ENCODE measurements at regions not wholly inside any gene's neighbourhood (a gene's known extent, or its start where the extent isn't known, plus 50 kb on each side); places are given as distances from the start of the nearest gene placed in this dataset.

GRCh38 chr14:71636076-71636475 is 296.2 kb upstream of the RGS6 start:
- intact Hi-C loops (cut with DNase I; ENCODE audit: low total_unique reads) = no loop called here
- TF ChIP-seq POLR2A (IDR thresholded peaks at IDR 0.05) (no peak), POLR2AphosphoS5 (IDR thresholded peaks at IDR 0.05) (no peak), EP300 (IDR thresholded peaks at IDR 0.05; ENCODE audit: low read depth) (no peak), CTCF (IDR thresholded peaks at IDR 0.05) (no peak)

GRCh38 chr14:71636820-71637471 is 295.3 kb upstream of the RGS6 start:
- no peak overlapping the region for H3K27ac ChIP-seq
- no peak for DNase-seq
- H3K36me3 ChIP-seq = no peaks in the 10 kb centered on the region
- H3K4me1 ChIP-seq = no peaks in the 10 kb centered on the region
- in situ Hi-C loops (cut with MboI; ENCODE audit: low pct_ligation_motif_present in 1 of 4, low pct_unique_long_range_greater_than_20kb in 1 of 4, low sequenced_read_pairs in 3 of 4) (no loop called here), intact Hi-C loops (cut with DNase I; ENCODE audit: low total_unique reads) (no loop called here)
- no peak overlapping the region for H3K4me3 ChIP-seq
- TF ChIP-seq POLR2A (IDR thresholded peaks at IDR 0.05) (no peak), EP300 (IDR thresholded peaks at IDR 0.05; ENCODE audit: low read depth) (no peak), CTCF (IDR thresholded peaks at IDR 0.05) (no peak), POLR2AphosphoS5 (IDR thresholded peaks at IDR 0.05) (no peak)
- no peaks in the 10 kb centered on the region for H3K27me3 ChIP-seq
- WGBS, 2 donors (ENCODE audit: low coverage in 1 of 2) = 83 to 87% methylated on average over 14 of the region's 14 CpGs
- peaks cover 0 to 4% of the 10 kb centered on the region in 2 donors for H3K9me3 ChIP-seq

More at GRCh38 chr14:71636076-71636475, 296.2 kb upstream of the RGS6 start:
- Histone ChIP-seq H3K4me3 (no peak overlapping the region), H3K27ac (no peak overlapping the region), H3K4me1 (no peaks in the 10 kb centered on the region), H3K9me3 (peaks cover 0 to 4% of the 10 kb centered on the region in 2 donors), H3K27me3 (no peaks in the 10 kb centered on the region), H3K36me3 (no peaks in the 10 kb centered on the region)
- in situ Hi-C loops (cut with MboI; ENCODE audit: low pct_ligation_motif_present in 1 of 4, low pct_unique_long_range_greater_than_20kb in 1 of 4, low sequenced_read_pairs in 3 of 4) = no loop called here
- DNase-seq = no peak

GRCh38 chr14:71638523-71639196 is 293.6 kb upstream of the RGS6 start:
- no peak overlapping the region for H3K4me3 ChIP-seq
- H3K27ac ChIP-seq = no peak overlapping the region
- DNase-seq = no peak
- peaks cover 0 to 7% of the 10 kb centered on the region in 2 donors for H3K9me3 ChIP-seq
- H3K4me1 ChIP-seq = no peaks in the 10 kb centered on the region
- WGBS, 2 donors (ENCODE audit: low coverage in 1 of 2) = 88% methylated on average over 3 of the region's 3 CpGs
- H3K36me3 ChIP-seq = no peaks in the 10 kb centered on the region
- intact Hi-C loops (cut with DNase I; ENCODE audit: low total_unique reads) = no loop called here
- in situ Hi-C loops (cut with MboI; ENCODE audit: low pct_ligation_motif_present in 1 of 4, low pct_unique_long_range_greater_than_20kb in 1 of 4, low sequenced_read_pairs in 3 of 4) = no loop called here
- no peak for TF ChIP-seq CTCF (IDR thresholded peaks at IDR 0.05)
- H3K27me3 ChIP-seq = no peaks in the 10 kb centered on the region

- Histone ChIP-seq H3K9me3 (peaks cover 0 to 3% of the 10 kb centered on the region in 2 donors), H3K4me1 (peaks cover 0 to 6% (median 2%) of the 10 kb centered on the region in 4 donors), H3K4me3 (no peak overlapping the region), H3K27me3 (no peaks in the 10 kb centered on the region), H3K36me3 (no peaks in the 10 kb centered on the region), H3K27ac (no peak overlapping the region)
- 86 to 100% methylated on average over 1 of the region's 1 CpG for WGBS, 2 donors (ENCODE audit: low coverage in 1 of 2)
- no peak for TF ChIP-seq POLR2AphosphoS5 (IDR thresholded peaks at IDR 0.05)
- TF ChIP-seq CTCF (IDR thresholded peaks at IDR 0.05) = no peak
- TF ChIP-seq EP300 (IDR thresholded peaks at IDR 0.05; ENCODE audit: low read depth) = no peak
- TF ChIP-seq POLR2A (IDR thresholded peaks at IDR 0.05) = no peak
- in situ Hi-C loops (cut with MboI; ENCODE audit: low pct_ligation_motif_present in 1 of 4, low pct_unique_long_range_greater_than_20kb in 1 of 4, low sequenced_read_pairs in 3 of 4) (no loop called here), intact Hi-C loops (cut with DNase I; ENCODE audit: low total_unique reads) (no loop called here)
- no peak for DNase-seq
These were observed 289.5 kb upstream of the RGS6 start for GRCh38 chr14:71642715-71643114.

All from transverse colon (tissue), 4 donors.